SK-N-DZ (cell line): ENCODE measurements at regions not wholly inside any gene's neighbourhood (a gene's known extent, or its start where the extent isn't known, plus 50 kb on each side); places are given as distances from the start of the nearest gene placed in this dataset.

Source experiments
- DNase-seq: peaks from one replicate; pipeline ENCODE4 v3.0.0-alpha.2; 2015; ENCODE audit warnings: low spot score

DNA sequence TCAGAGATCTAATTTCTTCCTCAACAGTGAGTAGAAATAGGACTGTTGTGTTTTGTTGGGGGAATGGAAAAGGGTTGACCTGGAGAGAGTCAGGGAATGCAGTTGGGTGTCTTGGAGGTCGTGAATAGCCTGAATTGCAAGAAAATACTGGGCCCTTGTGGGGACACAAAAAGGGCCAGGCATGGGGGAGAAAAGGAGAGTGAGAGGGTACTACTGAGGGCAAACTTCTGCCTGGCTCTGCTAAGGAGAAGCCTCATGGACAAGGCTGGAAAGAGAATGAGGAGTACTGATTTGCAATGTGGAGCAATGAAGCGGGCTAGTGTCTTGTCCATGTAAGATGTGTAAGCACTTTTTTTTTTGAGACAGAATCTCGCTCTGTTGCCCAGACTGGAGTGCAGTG, 96.2 kb upstream of the IRF2BP2 start:
- no peak for DNase-seq

DNA sequence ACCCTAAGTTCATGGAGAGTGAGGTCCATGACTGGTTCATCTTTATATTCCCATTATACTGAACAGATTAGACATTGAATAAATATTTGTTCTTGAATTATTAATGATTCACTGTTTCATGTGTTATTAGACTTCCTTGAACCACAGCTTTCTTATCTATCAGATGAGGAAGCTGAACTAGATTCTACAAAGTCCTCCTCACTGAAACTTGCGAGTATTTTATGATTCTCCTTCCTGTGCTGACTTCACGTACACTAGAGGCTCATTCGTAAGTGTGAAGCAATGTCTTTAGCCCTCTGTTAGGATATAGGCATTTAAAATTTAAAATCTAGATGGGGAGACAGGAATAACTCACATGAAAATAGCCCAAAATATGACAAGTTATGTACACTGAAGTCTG, 95.6 kb upstream of the IRF2BP2 start:
- DNase-seq = no peak

DNA sequence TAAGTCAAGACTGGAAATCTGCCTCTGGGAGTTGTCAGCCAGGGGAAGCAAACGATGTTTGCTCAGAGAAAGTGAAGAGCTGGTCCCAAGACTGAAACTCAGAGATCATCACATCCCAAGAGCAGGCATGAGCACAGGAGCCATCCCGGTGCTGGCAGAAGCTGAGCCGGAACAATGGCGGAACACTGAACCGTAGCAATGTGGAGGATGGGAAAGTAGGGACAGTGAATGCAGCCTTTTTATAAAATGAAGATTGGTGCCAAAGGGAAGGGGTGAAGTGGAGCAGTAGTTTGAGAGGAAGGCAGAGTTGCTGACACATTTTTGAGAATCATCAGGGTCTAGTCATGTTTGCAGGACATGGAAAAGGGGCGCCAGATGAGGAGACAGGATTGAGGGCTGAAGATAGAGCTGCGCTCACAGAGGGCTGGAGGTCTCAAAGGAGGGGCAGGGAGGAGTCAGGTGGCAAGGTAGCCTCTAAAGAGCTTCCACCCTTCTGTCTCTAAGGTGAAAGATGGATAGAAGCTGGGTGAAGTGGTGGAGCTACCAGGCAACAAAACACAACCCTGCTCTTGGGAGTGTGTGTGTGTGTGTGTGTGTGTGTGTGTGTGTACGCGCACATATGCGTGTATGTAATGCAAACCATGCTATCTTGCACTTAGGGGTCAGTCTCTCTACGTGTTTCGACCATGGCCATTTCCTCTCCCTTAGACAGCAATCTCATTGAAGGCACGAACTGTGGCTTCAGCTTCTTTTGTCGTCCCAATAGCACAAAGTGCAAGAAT, 94.3 kb upstream of the IRF2BP2 start:
- no peak for DNase-seq

DNA sequence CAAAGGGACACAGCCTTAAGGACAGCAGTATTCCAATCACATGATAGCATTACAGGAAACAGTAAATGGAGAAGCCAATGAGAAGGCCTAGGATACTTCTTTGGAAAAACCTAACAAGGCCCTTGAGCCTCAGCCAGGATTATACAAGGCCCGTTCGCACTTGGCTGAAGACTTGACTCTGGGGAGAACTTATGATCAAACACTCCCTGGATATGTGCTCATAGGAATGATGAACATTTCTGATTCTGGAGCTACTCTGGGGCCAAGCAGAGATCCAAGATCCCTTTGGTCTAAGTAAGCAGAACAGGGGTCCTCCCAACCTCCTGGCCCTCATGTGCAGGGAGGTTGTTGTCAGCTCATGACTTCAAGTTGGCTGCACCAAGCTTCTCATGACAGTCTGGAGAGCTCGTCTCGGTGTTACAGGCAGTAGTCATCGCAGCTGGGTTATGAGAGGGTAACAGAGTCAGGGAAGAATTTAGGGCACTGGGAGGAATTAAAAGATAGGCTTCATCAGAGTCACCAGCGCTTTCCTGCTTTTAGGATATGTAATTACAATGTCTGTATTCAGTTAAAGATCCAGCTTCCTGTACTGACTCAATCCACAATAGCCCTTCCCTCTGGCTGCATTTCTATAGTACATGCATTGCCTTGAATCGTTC, 92.5 kb upstream of the IRF2BP2 start:
- no peak for DNase-seq

DNA sequence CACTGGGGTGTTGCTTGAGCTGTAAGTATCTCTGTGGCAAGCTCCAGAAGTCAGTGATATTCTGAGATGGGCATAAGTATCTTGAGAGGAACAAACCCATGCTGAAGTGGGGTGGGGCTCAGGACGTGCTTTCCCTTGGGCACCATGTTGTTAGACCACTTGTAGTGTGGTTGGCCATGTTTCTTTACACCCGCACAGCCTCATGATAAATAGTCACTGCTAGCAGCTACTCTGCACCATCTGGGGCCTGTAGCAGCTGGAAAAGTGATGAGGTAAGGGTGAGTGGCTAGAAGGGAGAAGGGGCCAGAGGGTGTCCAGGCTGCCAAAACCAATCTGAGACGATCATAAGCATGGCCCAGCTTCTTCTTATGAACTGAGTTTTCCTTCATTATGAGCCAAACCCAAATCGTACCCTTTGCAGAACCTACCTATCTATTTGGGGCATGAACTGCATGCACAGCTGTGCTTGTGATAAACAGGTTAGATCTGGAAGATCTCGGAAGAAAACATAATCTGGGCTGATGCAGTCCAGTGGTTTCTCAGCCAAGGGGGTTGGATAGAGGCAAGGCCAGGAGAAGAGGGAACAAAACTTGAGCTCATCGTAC, 91.9 kb upstream of the IRF2BP2 start:
- no peak for DNase-seq

DNA sequence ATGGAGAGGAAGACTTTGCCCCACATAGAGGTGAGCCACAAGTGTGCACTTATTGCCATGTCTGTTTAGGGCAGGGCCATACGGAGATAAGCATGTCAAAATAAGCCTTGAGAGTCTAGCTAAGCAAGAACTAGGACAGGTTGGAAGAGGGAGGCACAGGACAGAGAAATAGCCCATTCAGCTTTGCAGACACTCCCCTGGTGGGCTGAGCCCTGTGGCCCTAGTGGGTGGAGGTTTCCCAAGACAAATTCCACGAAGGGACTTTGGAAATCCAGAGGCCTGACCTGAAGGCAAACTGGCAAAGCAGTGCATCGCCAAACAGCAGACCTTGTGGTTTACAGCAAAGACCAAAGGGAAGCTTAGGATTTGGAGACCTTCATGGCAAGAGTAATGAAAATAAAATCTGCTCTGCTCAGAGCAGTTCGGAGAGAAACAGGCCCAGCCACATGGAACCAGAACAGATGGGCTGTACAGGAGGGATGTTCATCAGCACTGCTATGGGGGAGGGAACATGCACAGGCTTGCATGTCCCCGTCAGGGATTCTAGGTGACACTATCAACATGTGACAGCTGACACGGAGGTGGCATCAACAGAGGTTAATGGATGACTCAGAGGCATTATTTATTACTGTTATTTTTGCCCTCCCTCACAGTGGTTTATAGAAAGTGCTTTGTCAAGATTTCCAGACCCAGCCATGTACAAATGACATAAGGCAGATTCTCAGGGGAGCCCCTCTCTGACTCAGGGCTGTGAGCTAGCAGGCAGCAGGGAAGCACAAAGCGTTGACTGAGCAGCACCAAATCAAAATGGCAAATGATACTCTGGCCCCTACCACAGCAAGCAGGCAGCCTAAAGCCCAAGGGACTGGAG, 90.1 kb upstream of the IRF2BP2 start:
- DNase-seq = peak; percentile 58

DNA sequence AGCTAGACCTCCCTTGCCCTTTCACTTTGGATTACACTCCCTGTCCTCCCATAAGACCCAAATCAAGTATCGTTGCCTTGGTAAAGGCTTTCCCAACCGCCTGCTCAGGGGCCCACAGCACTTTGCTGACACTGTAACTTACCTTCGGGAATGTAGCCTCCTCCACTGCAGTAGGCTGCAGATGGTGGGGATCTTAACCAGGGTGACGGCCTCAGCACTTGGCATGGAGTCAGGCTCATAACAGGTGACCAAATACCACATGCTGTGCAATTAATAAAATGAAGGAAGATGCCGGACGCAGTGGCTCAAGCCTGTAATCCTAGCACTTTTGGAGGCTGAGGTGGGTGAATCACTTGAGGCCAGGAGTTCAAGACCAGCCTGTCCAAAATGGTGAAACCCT, 88.7 kb upstream of the IRF2BP2 start:
- no peak for DNase-seq

DNA sequence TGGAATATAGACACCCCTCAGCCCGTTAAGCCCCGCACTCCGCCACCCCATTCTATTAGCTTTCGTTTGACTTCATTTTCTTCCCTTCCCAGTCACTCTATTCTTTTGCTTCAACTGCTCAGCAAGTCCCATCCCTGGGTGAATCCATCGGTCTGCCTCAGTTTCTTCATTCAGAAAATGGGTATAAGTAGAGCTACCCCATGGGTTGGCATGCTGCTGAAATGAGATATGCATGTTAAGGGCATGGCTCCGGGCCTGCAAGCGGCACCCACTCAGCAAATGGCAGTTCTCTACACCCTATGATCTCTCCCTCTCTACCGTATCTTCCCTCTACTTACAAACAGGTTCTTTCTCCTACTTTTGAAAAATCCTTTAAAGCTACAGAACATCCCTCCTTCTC, 87.8 kb upstream of the IRF2BP2 start:
- no peak for DNase-seq

DNA sequence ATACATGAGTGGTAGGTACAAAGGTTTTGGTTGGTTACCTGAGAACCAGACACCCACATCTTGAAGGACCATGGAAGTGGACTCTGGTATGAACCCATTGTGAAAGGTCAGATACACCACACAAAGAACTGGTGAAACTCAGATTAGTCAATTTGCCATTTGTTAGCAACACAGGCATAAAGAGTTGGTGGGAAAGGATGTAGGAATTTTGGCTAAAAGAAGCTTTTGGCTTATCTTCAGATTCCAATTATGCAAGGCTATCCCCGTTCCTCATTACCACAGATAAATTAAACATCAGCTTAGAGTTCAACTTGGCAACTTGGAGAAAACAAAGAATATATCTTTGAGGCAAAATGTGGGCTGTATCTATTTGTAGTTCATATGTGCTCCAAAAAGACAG, 87.0 kb upstream of the IRF2BP2 start:
- no peak for DNase-seq

DNA sequence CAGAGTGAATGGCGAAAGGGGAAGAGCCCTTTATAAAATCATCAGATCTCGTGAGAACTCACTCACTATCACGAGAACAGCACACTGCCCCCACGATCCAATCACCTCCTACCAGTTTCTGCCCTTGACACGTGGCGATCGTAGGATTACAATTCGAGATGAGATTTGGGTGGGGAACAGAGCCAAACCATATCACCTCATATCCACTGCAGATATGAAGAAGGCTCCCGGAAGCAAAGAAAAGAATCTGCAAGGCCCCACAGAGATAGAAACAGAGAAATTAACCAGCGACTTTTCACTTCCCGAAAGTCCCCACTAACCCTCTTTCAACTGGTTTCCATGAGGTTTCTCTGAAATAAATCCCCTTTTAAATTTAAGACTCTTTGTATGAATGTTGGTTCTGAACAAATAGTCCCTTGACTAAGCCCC, 86.2 kb upstream of the IRF2BP2 start:
- DNase-seq = no peak

DNA sequence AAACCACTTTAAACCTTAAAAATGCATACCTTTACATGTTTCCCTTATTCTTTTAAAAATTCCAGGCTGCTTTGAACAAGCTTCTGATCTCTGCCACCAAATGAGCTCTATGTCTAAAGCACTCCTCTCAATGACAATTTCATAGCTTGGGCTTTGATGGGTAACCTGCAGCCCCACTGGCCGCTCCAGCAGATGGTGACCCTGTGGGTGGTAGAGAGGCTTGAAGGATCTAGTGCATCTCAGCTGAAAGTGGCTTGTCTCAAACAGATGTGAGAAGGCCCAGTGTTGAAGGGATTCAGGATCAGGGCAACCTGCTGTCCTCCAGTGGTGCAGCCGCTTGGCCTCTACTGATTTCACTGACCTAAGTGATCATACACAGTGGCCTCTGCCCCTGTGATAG, 84.7 kb upstream of the IRF2BP2 start:
- no peak for DNase-seq

DNA sequence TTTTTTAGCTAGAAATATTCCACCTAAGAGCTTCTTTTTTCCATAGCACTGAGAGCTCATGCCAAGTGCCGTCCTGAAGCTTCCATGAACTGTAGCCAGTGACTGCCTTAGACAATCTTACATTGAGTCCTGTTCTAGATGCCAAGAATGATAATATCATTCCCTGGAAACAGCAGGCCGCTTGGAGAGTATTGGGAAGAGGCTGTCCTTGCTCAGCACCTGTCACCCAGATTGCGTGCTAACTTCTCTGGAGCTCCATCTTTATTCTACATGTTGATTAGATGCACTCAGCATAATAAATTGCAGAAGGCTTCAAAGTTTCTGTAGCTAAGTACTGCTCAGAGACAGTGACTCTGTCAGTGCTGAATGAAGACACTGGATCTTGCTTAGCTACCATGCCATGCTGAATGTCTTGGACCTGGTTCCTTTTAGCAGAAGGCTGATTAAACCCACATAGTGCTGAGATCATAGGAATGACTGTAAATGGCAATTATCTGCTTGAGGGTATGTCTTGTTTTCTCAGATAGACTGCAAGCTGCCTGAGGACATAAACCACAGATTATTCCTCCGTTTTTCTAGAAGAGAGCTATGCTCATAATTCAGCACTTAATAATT, 83.1 kb upstream of the IRF2BP2 start:
- peak; percentile 52 for DNase-seq

DNA sequence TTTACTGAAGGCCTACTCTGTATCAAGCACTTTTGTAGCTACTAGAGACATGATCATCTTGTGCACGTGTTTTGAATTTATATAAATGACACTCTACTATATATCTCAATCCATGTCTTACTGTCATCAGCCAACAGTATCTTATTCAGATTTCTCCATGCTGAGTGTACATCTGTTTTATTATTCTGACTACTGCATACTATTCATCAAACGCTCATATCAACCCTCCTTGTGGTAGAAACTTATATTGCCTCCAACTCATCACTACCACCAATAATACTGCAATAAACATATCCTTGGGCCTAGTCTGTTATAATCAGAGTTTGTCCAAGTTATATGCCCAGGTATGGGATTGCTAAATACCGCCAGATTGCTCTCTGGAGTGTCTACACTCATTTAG, 81.6 kb upstream of the IRF2BP2 start:
- no peak for DNase-seq

DNA sequence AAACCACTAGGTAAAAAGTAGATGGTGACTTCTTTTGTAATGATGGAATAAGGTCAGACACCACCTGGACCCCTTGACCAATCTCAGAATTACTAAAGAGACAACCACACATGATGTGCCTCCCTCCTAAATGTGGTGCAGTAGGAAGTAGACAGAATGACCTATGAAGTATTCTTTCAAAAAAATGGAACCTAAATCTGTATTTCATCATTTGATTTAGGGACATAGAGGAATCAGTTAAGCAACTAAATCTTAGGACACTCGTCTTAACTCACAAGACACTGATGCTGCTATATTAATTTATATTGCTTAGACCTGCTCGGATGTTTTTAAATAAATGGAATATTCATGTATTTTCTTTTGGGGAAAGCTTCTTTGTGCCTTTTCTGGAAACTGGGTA, 80.9 kb upstream of the IRF2BP2 start:
- DNase-seq = no peak

DNA sequence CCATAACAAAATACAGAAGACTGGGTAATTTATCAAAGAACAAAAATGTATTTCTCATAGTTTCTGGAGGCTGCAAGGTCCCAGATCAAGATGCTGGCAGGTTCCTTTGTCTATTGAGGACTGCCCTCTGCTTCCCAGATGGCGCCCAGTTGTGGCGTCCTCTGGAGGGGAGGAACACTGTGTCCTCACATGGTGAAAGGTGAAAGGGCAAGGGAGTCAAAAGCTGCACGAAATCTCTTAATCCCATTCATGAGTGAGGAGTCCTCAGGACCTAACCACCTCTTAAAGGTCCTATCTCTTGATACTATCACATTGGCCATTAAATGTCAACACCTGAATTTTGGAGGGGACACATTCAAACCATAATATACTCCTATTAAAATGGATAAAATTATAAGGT, 79.3 kb upstream of the IRF2BP2 start:
- DNase-seq = no peak

DNA sequence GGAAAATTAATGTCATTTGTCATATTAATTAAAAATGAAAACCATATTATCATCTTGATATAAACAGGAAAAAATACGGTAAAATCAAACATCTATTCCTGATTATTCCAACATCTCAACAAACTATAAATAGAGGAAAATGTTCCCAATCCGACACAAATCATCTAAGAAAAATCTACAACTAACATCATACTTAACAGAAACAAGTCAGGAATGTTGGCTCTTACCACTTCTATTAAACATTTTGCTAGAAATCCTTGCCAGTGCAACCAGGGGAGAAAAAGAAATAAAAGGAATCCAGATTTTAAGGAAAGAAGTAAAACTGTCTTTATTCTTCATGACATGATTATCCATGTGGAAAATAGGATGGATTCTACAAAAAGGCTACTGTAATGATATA, 77.0 kb upstream of the IRF2BP2 start:
- DNase-seq = no peak

DNA sequence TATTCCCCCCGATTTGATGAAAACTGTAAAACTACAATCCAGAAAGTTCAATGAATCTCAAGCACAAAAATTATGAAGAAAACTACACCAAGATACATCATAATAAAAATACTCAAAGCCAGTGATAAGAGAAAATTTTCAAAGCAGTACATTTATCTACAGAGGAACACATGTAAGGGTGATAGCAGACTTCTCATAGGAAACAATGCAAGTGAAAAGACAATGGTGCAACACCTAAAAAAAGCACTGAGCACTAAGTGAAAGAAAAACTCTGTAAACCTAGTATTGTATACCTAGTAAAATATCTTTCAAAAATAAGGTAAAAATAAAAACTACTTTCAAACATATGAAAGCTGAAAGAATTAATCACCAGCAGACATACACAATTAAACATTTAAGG, 76.1 kb upstream of the IRF2BP2 start:
- DNase-seq = no peak

DNA sequence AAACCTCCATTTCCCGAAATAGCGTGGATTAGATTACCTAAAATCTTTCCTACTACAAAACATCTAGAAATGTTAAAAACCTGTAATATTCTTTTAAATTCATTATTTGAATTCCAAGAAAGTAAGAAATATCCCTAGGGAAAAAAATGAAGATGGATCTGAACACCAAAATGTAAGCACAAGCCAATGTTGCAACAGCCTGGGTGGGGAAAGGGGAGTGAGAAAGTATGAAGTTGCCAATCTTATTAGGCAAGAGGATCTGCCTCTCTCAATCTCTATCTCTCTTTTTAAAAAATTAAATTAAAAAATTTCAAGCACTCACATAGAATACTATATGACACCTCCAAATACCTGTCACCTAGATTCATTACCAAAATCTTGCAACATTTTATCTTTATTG, 74.9 kb upstream of the IRF2BP2 start:
- no peak for DNase-seq

DNA sequence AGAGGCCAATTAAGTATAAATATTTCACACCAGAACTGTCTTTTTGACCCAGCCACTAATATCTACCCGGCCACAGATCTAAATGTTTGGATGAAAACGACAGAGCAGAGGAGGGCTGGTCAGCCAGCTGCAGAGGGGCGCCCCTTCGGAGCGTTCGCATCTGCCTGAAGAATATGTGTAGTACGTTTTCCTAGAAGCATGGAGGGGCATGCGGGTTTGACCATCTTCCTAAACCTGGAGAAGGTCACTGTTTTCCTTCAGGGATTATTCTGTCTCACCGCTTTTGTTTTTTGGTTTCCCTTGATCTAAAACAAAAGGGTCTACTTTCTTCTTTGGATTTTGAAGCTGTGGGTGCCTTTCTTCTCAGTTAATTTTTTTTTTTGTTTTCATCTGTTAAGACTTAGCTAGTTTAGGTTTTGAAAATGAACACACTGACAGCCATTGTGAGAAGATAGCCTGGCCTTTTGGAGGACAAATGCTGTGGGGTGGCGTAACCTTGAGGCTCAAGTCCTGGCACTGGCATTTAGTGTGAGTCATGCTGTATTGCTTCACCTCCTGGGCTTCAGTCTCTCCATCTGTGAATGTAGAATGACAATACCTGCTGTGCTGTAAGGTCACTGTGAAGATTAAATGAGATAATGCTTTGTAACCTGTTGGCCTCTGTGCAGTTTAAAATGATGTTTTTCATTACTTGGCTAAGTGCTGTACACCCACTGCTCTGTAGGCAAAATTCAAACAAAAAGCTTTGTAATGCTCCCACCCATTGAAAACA, 74.1 kb upstream of the IRF2BP2 start:
- no peak for DNase-seq

DNA sequence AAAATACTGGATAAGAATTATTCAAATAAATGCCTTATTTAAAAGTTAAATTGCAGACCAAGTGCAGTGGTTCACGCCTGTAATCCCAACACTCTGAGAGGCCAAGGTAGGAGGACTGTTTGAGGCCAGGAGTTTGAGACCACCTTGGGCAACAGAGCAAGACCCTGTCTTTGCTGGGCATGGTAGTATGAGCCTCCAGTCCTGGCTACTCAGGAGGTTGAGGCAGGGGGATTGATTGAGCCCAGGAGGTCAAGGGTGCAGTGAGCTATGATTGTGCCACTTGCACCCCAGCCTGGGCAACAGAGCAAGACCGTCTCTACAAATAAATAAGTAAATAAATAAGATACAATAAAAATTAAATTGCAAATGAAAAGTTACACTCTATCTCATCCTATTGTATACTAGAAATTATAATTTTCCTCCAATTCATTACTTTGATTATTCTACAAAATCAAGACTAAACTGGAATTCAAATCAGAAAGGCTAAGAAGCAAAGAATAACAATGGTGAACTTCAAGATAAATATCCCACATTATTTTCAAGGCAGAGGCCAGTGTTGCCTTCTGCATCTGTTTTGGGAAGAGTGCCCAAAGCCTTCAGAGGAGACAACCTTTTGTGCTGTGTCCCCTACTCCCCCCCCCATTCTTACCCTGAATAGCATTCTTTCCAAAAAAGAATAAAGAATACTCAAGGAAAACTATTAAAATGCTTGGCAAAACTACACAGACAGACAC, 73.3 kb upstream of the IRF2BP2 start:
- DNase-seq = no peak
